ENCODE measurements at regions not wholly inside any gene's neighbourhood (a gene's known extent, or its start where the extent isn't known, plus 50 kb on each side); places are given as distances from the start of the nearest gene placed in this dataset.
A peak's percentile ranks its signal among the peaks of the same experiment; 100 is the strongest.

- DNase-seq: no peak
Measured at GRCh38 chr13:67771106-67771505, 541.0 kb upstream of the PCDH9 start.

- DNase-seq: no peak
Measured at GRCh38 chr13:67769987-67770341, 539.8 kb upstream of the PCDH9 start.

GRCh38 chr13:67769063-67769986 lies 539.2 kb upstream of the PCDH9 start:
- DNase-seq: no peak

- no peak for DNase-seq
Measured at GRCh38 chr13:67763984-67764383, 533.8 kb upstream of the PCDH9 start.

GRCh38 chr13:67763384-67763783 lies 533.2 kb upstream of the PCDH9 start:
- no peak for DNase-seq

- no peak for DNase-seq
Measured at GRCh38 chr13:67758975-67759374, 528.8 kb upstream of the PCDH9 start.

GRCh38 chr13:67754012-67754411 lies 523.9 kb upstream of the PCDH9 start:
- no peak for DNase-seq

- no peak for DNase-seq
Measured at GRCh38 chr13:67752759-67753158, 522.6 kb upstream of the PCDH9 start.

- no peak for DNase-seq
Measured at GRCh38 chr13:67742478-67742877, 512.3 kb upstream of the PCDH9 start.

- DNase-seq: no peak
Measured at GRCh38 chr13:67740871-67741535, 510.9 kb upstream of the PCDH9 start.

- peak; percentile 72 for DNase-seq
Measured at GRCh38 chr13:67736646-67737420, 506.7 kb upstream of the PCDH9 start.

GRCh38 chr13:67735651-67736050 lies 505.5 kb upstream of the PCDH9 start:
- no peak for DNase-seq

- DNase-seq: no peak
Measured at GRCh38 chr13:67726979-67727378, 496.8 kb upstream of the PCDH9 start.

GRCh38 chr13:67725999-67726398 lies 495.9 kb upstream of the PCDH9 start:
- DNase-seq: no peak

- no peak for DNase-seq
Measured at GRCh38 chr13:67713571-67713970, 483.4 kb upstream of the PCDH9 start.

GRCh38 chr13:67696775-67697174 lies 466.6 kb upstream of the PCDH9 start:
- no peak for DNase-seq

GRCh38 chr13:67664502-67664901 lies 434.4 kb upstream of the PCDH9 start:
- no peak for DNase-seq

- DNase-seq: no peak
Measured at GRCh38 chr13:67662997-67663396, 432.9 kb upstream of the PCDH9 start.

- DNase-seq: no peak
Measured at GRCh38 chr13:67652887-67653286, 422.8 kb upstream of the PCDH9 start.

GRCh38 chr13:67651908-67652465 lies 421.9 kb upstream of the PCDH9 start:
- DNase-seq: no peak

GRCh38 chr13:67650471-67650870 lies 420.3 kb upstream of the PCDH9 start:
- no peak for DNase-seq

- no peak for DNase-seq
Measured at GRCh38 chr13:67645874-67646467, 415.8 kb upstream of the PCDH9 start.

All from skin of body (tissue), 1 donor.